GM21367 (cell line): ENCODE measurements at regions not wholly inside any gene's neighbourhood (a gene's known extent, or its start where the extent isn't known, plus 50 kb on each side); places are given as distances from the start of the nearest gene placed in this dataset.
"Not testable (repeated sequence)": the region's sequence is repeated elsewhere in the genome, so short reads cannot be mapped to it uniquely, and the experiment has no call there.

Experiments
- ATAC-seq: cut with Tn5 transposase; IDR thresholded peaks from one replicate; pipeline ENCODE4 v1.9.1; 2021; ENCODE audit not compliant: unreplicated experiment

DNA sequence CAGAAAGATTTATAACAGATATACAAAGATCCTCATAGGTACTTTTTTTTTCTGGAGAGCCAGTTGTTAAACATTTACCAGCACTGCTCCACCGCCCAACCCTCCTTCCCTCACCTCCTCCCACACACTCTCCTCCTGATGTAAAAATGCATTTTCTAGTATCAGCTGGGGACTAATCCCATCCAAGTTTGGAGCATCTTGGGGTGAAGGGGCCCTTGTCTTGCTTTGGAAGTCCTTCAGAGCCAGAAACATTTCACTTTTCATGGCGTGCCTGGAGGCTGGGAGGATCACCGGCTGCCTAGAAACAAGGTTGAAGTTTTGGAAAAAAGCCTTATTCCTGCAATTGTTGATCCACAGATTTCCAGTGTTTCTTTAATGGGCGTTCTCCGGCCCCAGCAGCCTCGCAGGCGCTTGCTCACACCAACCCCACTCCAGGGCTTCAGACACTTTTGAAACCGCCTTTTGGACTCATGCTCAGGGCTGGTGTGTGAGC, 165.1 kb upstream of the AFDN start:
- ATAC-seq: no peak

DNA sequence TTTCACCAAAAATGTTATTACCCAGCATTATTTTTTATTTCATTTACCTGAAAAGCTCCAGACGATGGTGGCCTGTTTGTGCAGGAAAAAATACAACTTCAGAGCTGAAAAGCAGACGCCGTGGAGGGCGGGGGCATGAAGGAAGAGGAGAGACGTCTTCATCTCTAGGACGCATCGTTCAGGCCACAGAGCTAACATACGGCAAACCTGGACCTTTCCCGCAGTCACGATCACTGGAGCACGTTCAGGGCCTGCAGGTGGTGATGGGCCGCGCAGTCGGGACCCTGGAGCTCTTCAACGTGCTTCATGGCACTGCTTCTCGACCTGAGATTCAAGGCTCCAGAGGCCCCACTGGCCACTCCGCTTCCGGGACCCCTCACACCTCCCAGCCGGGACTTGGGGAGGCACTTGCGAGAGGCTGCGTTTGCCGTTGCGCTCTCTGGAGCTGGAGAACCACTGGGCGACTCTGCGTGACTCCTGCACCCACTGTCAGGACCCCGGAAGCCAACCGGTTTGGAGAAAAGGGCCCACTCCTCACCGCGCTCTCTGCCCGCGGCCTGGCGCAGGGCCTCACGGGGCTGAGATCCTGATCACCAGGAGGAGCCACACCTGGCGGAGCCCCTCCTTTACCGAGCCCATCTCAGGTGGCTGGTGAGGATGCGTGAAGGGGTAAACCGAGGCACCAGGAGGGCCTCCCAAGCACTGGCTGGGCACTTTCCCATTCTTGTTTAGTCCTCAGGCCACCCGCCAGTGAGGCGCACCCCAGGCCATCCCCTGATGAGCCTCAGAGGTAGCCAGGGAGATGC, 164.4 kb upstream of the AFDN start:
- no peak for ATAC-seq

DNA sequence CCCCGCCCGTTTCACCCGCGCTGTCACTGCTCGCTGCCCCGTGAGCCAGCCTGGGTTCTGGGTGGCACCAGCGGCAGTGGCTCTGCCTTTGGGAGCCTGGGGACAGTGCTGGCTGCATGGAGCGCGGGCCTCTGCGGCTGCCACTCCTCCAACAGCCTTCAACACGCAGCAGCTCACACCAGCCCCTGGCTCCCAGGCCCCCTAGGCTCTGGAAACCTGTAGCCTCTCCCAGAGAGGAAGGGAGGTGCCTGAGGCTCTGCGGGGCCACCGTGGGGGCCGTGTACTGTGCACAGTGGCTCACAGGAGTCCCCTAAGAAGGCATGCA, 163.9 kb upstream of the AFDN start:
- ATAC-seq: no peak

DNA sequence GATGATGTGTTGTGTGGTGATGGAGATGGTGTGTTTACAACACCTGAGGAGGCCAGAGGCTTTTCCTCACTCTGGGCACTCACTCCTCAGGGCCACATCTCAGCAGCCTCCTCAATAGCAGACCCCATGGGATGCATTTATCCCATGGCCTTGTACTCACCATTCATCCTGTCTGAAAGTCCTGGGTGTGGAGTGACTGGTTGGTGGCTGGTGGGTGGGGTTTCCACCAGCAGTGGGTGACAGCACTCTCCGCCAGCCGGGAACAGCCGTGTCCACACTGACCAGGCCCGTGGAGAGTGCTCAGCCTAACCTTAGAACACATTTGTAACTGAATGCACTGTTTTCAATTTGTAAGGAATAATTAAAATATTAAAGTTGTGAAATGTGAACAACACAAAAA, 163.4 kb upstream of the AFDN start:
- ATAC-seq: no peak

DNA sequence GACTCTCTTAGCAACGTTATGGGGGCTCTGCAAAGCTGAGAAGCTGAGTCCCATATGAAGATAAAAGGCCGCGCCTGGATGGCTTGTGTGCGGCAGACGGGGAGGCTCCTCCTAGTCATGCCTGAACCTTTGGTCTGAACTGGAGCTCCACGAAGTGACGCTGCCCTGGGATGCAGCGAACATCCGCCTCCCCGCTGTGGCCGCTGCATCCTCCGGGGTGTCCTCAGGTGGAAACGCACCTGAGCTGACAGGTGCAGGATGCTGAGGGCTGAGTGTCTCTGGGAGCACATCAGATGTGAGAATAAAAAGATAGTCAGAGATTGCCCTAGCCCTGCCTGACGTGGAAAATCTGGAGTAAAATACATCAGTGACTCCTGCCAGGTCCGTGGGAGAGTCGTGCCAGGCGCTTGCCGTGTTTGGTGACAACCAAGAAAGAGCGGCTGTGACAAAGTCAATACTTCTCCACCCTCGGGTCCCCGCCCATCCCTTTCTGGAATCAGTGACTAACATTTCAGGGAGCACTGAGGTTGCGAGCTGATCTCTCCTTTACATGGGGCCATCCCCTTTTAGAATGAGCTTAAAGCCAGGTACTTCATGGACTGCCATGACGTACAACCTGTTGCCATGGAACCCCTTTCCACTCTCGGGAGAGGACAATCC, 162.8 kb upstream of the AFDN start:
- ATAC-seq: no peak

DNA sequence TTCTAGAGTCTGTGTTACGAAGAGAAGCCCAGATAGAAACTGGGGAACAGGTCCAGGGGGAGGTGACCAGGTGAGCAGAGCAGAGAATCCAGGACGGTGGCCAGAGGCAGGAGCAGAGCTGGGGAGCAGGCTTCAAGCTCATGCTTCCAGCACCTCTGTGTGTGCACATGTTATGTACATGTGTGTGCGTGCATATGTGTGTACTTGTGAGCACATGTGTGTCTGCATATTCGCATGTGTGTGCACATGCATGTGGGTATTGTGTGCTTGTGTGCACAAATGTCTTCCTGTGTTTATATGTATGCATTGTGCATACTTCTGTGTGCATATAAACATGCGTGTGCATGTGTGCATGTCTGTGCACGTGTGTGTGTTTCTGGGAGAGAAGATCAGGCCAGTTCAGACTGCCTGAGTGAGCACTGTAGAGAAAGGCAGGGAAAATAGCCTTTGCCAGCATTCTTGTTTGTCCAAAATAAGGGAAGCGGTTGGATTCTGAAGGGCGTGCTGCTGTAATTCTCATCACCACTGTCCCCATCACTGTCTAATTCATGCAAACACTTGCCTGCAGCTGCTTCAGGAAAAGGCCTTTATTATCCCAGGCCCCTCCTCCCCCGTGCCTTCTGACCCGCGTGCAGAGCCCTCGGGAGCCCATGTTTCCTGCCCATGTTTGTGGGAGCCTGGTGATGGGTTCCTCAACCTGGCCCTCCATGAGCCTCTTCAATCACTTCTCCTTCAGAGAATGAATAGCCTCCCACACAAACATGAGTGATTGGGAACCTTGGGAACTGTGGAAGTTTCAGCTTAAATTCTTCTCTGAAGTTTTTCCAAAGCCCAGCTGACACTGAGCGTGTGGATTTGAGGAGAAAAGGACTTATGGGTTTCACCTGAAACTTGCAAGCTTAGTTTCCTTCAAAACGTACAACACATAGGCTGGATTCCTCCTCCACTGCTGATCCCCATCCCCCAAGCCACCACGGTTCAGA, 161.7 kb upstream of the AFDN start:
- no peak for ATAC-seq

DNA sequence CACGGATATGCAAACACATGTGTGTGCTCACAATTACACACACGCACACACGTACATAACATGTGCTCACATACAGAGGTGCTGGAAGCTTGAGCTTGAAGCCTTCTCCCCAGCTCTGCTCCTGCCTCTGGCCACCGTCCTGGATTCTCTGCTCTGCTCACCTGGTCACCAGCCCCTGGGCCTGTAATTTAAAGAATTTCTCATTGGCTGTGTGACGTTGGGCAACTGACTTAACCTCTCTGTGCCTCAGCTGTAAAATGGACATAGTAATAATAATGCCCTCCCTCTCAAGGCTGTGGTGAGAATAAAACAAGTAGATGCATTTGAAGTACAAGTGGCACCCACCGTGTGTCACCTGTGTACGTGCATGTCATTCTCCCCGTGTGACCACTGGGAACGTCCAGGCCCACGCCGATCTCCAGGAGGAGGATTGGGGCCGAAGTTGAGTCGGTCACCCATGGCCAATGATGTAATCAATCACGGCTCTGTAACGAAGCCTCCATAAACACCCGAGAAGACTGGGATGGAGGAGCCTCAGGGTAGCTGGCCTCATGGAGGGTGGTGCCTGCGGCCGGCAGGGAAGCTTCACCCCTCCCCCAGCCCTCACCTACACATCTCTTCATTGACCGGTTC, 160.9 kb upstream of the AFDN start:
- ATAC-seq: no peak

DNA sequence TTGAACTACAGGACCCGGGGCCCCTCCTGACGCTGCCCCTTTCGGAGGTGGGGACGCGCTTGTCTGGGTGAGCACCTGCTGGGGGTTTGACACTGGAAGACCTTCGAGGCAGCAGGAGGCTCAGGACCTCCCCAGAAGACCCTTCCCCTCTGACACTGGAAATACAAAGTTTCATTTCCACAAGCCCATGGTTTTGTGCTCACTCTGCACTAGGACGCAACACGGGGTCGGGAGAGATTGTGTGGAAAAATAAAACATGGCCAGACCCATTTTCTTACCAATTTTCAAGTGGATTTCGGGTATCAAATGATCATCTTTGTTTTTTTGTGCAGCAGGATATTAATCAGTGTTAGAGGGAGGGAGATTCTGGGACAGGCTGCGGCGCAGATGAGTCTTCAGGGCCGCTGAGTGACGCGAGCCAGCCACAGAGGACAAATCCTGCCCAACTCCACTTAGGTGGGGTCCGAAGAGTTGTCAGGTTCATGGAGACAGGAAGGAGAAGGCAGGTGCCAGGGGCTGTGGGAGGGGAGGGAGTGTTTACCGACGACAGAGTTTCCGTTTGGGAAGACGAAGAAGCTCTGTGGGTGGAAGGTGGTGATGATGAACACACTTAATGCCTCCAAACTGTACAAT, 160.0 kb upstream of the AFDN start:
- ATAC-seq: no peak

DNA sequence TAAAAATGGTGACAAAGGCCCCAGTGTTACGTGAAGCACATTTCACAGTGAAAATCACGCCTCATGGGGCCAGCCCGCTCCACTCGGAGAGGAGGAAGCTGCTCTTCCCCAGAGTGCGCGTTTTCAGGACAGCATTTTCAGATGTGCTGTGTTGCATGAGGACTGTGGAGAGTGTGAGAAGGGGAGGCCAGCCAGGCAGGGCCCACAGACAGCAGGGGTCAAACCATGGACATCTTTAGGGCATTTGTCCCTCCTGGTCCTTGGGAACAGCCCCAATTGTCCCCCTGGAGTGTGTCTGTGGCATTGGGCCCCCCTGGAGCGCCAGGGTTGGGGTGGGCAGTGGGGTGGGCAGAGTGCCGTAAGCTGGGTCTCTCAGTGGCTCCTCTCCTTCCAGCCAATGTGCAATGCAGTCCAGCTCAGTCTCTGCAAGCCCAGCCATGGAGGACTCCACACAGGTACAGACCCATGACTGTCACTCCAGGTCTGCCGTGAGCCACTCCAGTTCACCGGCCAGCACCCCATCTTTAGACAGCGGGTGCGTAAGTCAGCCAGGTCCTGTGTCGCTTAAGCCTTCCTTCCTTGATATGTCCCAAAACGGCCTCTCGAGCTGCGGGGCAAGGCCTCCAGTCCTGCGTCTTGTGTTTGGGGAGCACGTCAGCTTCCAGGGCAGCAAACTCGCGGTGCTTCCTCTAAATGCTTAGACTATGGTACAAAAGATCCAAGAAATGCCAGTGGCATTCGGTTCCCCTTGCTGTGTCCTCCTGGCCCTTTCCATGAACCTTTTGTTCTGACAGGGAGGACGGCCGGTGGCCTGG, 159.3 kb upstream of the AFDN start:
- no peak for ATAC-seq

DNA sequence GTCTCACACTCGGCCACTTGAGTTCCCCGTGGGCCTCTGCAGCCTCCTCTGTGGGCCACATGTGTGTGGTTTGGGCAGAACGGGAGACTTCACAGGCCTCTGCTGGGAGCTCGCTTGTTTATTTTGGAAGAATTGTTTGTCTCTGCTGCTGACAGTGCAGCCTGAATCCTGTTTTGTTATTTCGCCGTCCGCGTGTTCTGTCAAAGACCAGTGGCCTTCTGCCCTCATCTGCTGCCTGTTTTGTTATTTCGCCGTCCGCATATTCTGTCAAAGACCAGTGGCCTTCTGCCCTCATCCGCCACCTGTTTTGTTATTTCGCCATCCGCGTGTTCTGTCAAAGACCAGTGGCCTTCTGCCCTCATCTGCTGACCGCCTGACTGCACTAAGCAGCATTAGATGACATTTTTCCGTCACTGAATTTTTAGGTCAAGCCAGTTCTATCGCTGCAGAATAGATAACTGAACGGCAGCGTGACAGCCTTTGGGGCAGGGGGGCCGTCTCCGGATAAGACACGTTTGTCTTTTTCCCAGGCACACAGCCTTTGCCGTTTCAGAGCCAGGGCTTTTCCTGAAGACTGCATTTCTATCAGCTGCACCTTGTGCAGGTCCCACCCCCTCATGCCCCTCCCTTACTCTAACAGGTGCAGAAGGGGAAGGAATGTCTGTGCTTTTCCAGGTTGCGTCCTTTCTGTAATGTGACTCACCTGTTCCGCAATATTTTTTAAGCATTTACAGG, 158.5 kb upstream of the AFDN start:
- no peak for ATAC-seq

DNA sequence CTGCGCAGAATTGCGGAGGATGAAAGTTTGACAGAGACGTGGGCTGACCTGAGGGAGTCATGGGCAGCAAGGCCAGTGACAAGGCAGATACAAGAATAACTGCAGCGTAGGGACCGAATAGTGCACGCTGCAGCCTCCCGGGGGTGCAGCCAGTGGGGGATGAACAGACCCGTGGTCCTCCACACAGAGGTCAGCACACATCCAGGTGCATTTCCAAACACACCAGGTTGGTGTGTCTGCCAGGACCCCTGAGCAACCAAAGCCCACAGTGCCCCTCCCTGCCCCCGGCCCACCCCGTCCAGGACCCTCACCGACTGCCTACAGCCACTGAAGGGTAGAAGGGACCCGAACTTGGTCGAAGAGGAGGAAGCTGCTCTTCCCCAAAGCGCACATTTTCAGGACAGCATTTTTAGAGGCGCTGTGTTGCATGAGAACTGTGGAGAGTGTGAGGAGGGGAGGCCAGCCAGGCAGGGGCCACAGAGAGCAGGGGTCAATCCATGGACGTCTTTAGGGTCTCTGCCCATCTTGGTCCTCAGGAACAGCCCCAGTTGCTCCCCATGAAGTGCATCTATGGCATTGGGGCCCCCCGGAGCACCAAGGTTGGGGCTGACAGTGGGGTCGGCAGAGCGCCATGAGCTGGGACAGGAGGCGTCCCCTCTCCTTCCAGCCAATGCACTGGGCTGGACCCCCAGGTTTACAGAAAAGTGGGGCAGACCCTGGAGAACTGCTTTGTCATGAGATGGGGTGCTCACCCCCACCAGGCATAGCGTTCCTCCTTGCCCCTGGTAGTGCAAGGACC, 157.8 kb upstream of the AFDN start:
- no peak for ATAC-seq

DNA sequence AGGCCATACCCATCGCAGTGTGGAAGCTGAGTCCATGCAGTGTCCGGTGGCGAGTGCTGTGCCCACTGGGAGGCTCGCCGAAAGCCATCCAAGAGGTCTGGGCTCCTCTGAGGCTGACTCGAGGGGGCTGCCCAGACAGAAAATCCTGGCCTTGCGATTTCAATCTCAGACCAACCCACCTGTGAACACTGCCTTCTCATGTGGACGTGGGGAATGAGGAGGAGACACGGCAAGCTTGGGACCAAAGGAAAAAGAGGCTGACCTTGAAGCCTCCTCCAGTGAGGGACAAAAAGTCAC, 157.2 kb upstream of the AFDN start:
- ATAC-seq: no peak

DNA sequence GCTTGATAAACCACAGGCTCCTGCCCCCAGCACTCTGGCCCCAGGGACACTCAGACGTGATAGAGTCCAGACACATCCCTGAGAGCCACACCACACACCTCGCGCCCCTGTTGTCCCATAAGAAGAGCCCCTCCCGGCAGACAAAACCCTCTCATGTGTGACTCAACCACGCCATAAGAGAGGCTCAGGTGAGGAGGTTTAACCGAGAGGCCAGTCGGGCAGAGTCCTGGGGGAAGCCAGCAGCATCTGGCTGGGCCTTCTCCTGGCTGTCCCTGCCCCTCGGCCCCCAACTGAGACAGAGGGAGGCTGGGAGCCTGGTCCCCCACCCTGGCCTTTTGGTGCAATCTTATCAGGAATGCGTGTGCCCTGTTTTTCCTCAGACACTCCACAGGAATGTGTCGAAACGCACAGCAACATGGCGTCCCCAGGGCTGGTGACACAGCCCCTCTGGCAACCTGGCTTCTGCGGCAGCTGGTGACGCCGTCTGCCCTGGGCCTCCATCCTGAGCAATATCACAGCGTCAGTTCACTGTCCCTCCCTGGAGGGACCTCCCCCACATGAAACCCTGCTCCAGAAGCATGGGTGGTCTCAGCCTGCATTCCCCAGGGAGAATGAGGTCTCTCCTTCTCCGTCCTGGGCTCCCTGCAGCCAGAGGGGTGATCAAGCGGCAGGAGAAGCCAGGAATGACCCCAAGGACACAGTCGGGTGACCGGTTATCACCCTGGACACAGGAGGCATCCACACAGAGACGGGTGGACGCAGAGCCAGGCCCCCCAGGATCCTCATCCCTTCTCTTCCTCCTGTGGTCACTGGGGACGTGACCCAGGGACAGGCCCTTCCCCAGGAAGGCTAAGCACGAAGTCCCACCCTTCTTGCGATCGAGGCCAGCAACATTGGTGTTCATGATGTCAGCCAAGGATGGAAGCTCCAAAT, 156.6 kb upstream of the AFDN start:
- no peak for ATAC-seq

DNA sequence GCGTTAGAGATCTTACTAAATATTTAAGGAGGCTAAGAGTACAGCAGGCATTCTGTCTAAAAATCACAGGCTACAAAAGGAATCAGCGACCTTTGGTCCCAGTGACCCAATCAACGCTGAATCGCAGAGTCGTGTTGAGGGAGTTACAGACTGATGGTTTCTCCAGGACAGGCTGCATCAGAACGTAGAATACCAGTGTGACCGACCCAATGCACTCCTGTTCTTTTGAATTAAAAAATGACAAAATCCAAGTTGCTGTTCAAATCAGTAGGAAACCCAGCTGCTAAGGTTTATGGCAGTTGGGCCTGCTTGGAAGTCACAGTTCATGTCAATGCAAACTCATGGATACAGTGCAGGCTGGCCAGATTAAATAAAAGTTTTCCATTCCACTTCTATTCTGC, 155.8 kb upstream of the AFDN start:
- no peak for ATAC-seq

DNA sequence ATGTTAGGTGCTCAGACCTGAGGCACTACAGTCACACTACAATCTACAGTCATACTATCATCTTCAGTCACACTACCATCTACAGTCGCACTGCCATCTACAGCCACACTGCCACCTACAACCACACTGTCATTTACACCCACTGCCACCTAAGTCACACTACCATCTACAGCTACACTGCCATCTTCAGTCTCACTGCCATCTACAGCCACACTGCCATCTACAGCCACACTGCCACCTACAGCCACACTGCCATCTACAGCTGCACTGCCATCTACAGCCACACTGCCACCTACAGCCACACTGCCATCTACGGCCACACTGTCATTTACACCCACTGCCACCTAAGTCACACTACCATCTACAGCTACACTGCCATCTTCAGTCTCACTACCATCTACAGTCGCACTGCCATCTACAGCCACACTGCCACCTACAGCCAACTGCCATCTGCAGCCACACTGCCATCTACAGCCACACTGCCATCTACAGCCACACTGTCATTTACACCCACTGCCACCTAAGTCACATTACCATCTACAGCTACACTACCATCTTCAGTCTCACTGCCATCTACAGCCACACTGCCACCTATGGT, 155.2 kb upstream of the AFDN start:
- ATAC-seq: not testable (repeated sequence)

DNA sequence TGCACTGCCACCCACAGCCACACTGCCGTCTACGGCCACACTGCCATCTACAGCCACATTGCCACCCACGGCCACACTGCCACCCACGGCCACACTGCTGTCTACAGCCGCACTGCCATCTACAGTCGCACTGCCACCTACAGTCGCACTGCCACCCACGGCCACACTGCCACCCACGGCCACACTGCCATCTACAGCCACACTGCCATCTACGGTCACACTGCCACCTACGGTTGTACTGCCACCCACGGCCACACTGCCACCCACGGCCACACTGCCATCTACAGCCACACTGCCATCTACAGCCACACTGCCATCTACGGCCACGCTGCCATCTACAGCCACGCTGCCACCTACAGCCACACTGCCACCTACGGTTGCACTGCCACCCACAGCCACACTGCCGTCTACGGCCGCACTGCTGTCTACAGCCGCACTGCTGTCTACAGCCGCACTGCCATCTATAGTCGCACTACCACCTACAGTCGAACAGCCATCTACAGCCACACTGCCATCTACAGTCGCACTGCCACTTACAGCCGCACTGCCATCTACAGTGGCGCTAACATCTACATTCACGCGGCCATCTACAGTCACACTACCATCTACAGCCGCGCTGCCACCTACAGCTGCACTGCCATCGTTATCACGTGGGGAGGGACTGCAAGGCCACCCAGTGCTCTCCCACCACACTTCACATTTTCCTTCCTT, 154.6 kb upstream of the AFDN start:
- ATAC-seq: no peak
